ENCODE measurements at regions not wholly inside any gene's neighbourhood (a gene's known extent, or its start where the extent isn't known, plus 50 kb on each side); places are given as distances from the start of the nearest gene placed in this dataset.

DNA sequence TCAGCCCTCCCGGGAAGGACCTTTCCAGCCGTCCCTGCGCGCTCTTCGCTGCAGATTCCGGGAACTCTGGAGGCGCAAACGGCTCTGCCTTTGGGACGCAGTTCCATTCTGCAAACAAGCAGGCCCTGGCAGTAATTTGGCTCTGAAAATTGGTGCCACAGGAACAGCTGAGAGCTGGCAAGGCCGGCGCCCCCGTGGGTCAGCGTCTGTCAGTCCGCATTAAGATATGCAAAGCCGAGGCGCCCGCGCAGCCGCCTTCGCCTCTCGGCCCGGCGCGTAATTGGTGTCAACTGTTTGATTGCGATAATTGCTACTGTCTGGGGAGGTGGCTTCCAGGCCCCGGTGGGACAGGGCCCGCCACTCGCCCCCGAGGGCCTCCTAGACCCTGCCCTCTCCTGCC lies 73.6 kb downstream of the NCR2 start:
- Histone ChIP-seq H3K9me3 (ENCODE audit: low read depth) (no peaks in the 10 kb centered on the region), H3K27ac (no peak overlapping the region), H3K4me1 (ENCODE audit: low read depth) (peaks cover 5% of the 10 kb centered on the region), H3K27me3 (peaks cover 100% of the 10 kb centered on the region), H3K4me3 (no peak overlapping the region), H3K36me3 (no peaks in the 10 kb centered on the region)
- no peak for TF ChIP-seq CTCF (IDR thresholded peaks at IDR 0.05; ENCODE audit: low read depth, low read length)
- DNase-seq (ENCODE audit: low read depth in 1 of 2, low spot score in 1 of 2), result no peak

DNA sequence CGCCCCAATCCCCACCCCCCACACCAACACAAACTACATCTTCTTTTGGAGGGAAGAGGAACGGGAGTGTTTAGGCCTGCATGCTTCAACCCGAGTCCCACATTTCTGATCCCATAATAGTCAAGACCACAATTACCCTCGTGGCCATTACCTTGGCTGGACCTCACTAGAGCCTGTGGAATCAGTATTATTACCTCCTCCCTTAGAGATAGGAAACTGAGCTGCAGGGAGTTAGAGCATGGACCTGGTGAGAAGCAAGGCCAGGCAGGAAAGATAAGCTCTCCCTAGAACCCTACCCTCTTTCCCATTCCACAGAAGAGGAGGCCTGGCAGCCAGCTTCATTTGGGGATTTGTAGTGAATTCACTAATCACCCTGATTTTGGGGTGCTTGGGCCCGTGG lies 74.1 kb downstream of the NCR2 start:
- no peak overlapping the region for H3K4me3 ChIP-seq
- no peak for DNase-seq (ENCODE audit: low read depth in 1 of 2, low spot score in 1 of 2)
- H3K27ac ChIP-seq, result no peak overlapping the region
- no peaks in the 10 kb centered on the region for H3K36me3 ChIP-seq
- peaks cover 100% of the 10 kb centered on the region for H3K27me3 ChIP-seq
- no peak for TF ChIP-seq CTCF (IDR thresholded peaks at IDR 0.05; ENCODE audit: low read depth, low read length)
- H3K4me1 ChIP-seq (ENCODE audit: low read depth), result peaks cover 5% of the 10 kb centered on the region
- no peaks in the 10 kb centered on the region for H3K9me3 ChIP-seq (ENCODE audit: low read depth)

GRCh38 chr6:41411961-41412360 lies 76.6 kb downstream of the NCR2 start:
- Histone ChIP-seq H3K27me3 (peaks cover 100% of the 10 kb centered on the region), H3K27ac (no peak overlapping the region), H3K4me1 (ENCODE audit: low read depth) (peaks cover under 1% of the 10 kb centered on the region), H3K4me3 (no peak overlapping the region), H3K36me3 (no peaks in the 10 kb centered on the region), H3K9me3 (ENCODE audit: low read depth) (no peaks in the 10 kb centered on the region)
- no peak for TF ChIP-seq CTCF (IDR thresholded peaks at IDR 0.05; ENCODE audit: low read depth, low read length)
- DNase-seq (ENCODE audit: low read depth in 1 of 2, low spot score in 1 of 2), result no peak

DNA sequence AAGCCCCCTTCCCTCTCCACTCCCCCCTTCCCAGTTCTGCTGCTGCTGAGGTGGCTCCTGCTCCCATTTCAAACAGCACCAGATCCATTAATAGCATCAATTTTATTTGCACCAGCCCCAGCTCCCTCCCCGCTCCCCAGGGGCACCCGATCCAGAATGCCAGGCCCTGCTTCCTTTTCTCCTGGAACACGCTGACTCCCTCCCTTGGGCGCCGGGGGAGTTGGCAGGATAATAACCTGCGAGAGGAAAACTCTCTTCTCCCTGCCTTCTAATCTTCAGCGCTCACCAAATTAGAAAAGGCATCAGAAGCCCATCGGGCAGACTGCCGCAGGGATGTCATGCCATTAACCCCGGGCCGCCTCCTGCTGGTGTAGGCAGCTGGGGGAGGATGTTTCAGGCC lies 77.8 kb downstream of the NCR2 start:
- Histone ChIP-seq H3K36me3 (no peaks in the 10 kb centered on the region), H3K27ac (no peak overlapping the region), H3K4me1 (ENCODE audit: low read depth) (no peaks in the 10 kb centered on the region), H3K9me3 (ENCODE audit: low read depth) (no peaks in the 10 kb centered on the region), H3K4me3 (no peak overlapping the region), H3K27me3 (peaks cover 97% of the 10 kb centered on the region)
- no peak for DNase-seq (ENCODE audit: low read depth in 1 of 2, low spot score in 1 of 2)
- no peak for TF ChIP-seq CTCF (IDR thresholded peaks at IDR 0.05; ENCODE audit: low read depth, low read length)

DNA sequence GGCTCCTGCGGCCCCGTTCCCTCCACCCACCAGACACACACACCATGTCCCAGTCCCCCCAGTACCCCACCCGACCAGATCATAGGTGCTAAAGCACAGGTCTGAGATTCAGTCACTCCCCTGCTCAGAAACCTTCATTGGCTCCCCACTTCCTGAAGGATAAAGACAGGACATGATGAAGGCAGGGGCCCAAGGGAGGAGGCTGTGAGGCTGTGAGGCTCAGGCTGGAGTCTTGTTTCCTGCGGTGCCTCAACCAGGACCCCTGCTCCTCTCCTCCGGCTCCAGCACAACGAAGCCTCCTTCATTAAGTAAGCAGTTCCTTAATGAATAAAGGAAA lies 81.1 kb downstream of the NCR2 start:
- no peak for TF ChIP-seq CTCF (IDR thresholded peaks at IDR 0.05; ENCODE audit: low read depth, low read length)
- no peak overlapping the region for H3K27ac ChIP-seq
- H3K9me3 ChIP-seq (ENCODE audit: low read depth), result no peaks in the 10 kb centered on the region
- peaks cover 83% of the 10 kb centered on the region for H3K27me3 ChIP-seq
- no peak for DNase-seq (ENCODE audit: low read depth in 1 of 2, low spot score in 1 of 2)
- no peaks in the 10 kb centered on the region for H3K36me3 ChIP-seq
- no peaks in the 10 kb centered on the region for H3K4me1 ChIP-seq (ENCODE audit: low read depth)
- no peak overlapping the region for H3K4me3 ChIP-seq

DNA sequence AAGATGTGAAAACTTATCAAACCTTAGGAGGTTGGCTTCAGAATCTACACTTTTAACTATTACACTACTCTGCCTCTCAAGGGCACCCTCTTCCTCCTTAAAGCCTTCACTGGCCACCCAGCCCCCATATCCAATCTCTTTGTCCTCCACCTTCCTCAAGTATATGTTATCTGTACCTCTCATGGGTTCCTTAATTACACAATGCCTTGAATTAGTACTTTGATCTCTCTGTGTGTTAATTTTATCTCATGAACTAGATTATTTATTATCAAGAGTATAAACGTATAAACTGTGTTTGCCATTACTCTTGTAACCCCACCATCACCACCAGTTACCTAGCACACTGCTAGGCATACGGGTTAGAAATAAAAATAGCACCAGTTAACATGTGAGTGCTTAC lies 83.3 kb downstream of the NCR2 start:
- Histone ChIP-seq H3K27ac (no peak overlapping the region), H3K4me1 (ENCODE audit: low read depth) (no peaks in the 10 kb centered on the region), H3K27me3 (peaks cover 66% of the 10 kb centered on the region), H3K4me3 (no peak overlapping the region), H3K9me3 (ENCODE audit: low read depth) (no peaks in the 10 kb centered on the region), H3K36me3 (no peaks in the 10 kb centered on the region)
- DNase-seq (ENCODE audit: low read depth in 1 of 2, low spot score in 1 of 2), result no peak
- TF ChIP-seq CTCF (IDR thresholded peaks at IDR 0.05; ENCODE audit: low read depth, low read length), result no peak

Measured in cardiac muscle cell (in vitro differentiated cells and primary cell).